Stomach (tissue), 8 donors: ENCODE measurements at regions not wholly inside any gene's neighbourhood (a gene's known extent, or its start where the extent isn't known, plus 50 kb on each side); places are given as distances from the start of the nearest gene placed in this dataset.

Experiments
- DNase-seq, 2 donors: peaks; one replicate each; pipeline versions ENCODE4 v3.0.0 to v3.0.0-alpha.2; 2013 to 2019
- H3K27ac ChIP-seq, 5 donors: fragments of 200-600 bp in 4 of 5; sonication (generic) in 4 of 5; one replicate each; pipeline ENCODE4 v1.5.1; 2013 to 2019; ENCODE audit warnings: mild to moderate bottlenecking in 1 of 5, moderate library complexity in 1 of 5
- H3K27me3 ChIP-seq, 3 donors: fragments of 200-600 bp; sonication (generic); one replicate each; pipeline ENCODE4 v1.5.1; 2017 to 2019; ENCODE audit warnings: mixed run types in 1 of 3
- H3K36me3 ChIP-seq, 4 donors: fragments of 200-600 bp; sonication (generic); 1 replicate in 3 of 4; 2 replicates in 1 of 4; pipeline ENCODE4 v1.5.1; 2016 to 2019
- H3K4me1 ChIP-seq, 4 donors: fragments of 200-600 bp; sonication (generic); one replicate each; pipeline ENCODE4 v1.5.1; 2016 to 2019
- H3K4me3 ChIP-seq, 4 donors: fragments of 200-600 bp; sonication (generic) in 3 of 4; one replicate each; pipeline ENCODE4 v1.5.1; 2016 to 2019; ENCODE audit warnings: mild to moderate bottlenecking in 1 of 4
- H3K9me3 ChIP-seq, 4 donors: fragments of 200-600 bp; sonication (generic); one replicate each; pipeline ENCODE4 v1.5.1; 2016 to 2019
- CTCF ChIP-seq, 7 experiments: fragments of 450-650 bp in 4 of 7; fragments of 200-600 bp in 3 of 7; sonication (generic) in 3 of 7; IDR thresholded peaks; one replicate each; pipeline ENCODE4 v1.5.1; 2016 to 2019; ENCODE audit warnings: antibody characterized with exemption in 7 of 7, control low read depth in 2 of 7, mild to moderate bottlenecking in 1 of 7
- EP300 ChIP-seq: sonication (generic); formaldehyde crosslinking; IDR thresholded peaks from one replicate; pipeline ENCODE4 v1.6.1; 2017; ENCODE audit warnings: antibody characterized with exemption
- POLR2A ChIP-seq, 4 donors: fragments of 450-650 bp; IDR thresholded peaks; one replicate each; pipeline ENCODE4 v1.6.1; 2016; ENCODE audit warnings: antibody characterized with exemption in 4 of 4, control low read depth in 2 of 4, mild to moderate bottlenecking in 1 of 4, moderate library complexity in 1 of 4
- POLR2AphosphoS5 ChIP-seq, 3 donors: sonication (generic); formaldehyde crosslinking; IDR thresholded peaks; one replicate each; pipeline ENCODE4 v1.6.1; 2016; ENCODE audit warnings: antibody characterized with exemption in 3 of 3
- WGBS, 5 donors: extraction: QIAGEN DNeasy Blood & Tissue Kit in 3 of 5; methylation state at CpG; one replicate each; pipeline versions ENCODE4 v1.1.5 to v1.1.7; 2013 to 2018; 5-methylcytosine and 5-hydroxymethylcytosine counted together
- intact Hi-C: fragments of 100-400 bp; cut with DNase I; formaldehyde crosslinking; loops from one replicate; pipeline ENCODE4 v1.15.1; 2023; ENCODE audit warnings: low total_unique reads
- donor health status: healthy with polysubstance abuse.
- donor health status: Bipolar disorder and iron deficiency.
- donor health status: healthy.

- 37 to 51% (median 43%) methylated on average over 2 of the region's 2 CpGs for WGBS, 5 donors
- no peaks in the 10 kb centered on the region for H3K36me3 ChIP-seq
- TF ChIP-seq EP300, result no peak
- TF ChIP-seq CTCF (IDR thresholded peaks at IDR 0.05), result no peak
- no peak for DNase-seq
- H3K4me1 ChIP-seq, result peaks cover 0 to 13% (median 0%) of the 10 kb centered on the region in 4 donors
- intact Hi-C loops, result no loop called here
- no peak overlapping the region for H3K4me3 ChIP-seq
- H3K27ac ChIP-seq, result no peak overlapping the region
- peaks cover 0 to 5% (median 0%) of the 10 kb centered on the region in 4 donors for H3K9me3 ChIP-seq
- H3K27me3 ChIP-seq, result no peaks in the 10 kb centered on the region
These were observed 329.8 kb upstream of the RASGRP1 start for GRCh38 chr15:38894243-38894948.

GRCh38 chr15:38895326-38896255 lies 331.0 kb upstream of the RASGRP1 start:
- H3K4me3 ChIP-seq, result no peak overlapping the region
- H3K27me3 ChIP-seq, result no peaks in the 10 kb centered on the region
- no peaks in the 10 kb centered on the region for H3K36me3 ChIP-seq
- no peak overlapping the region for H3K27ac ChIP-seq
- 73 to 80% (median 75%) methylated on average over 5 of the region's 5 CpGs for WGBS, 5 donors
- intact Hi-C loops, result no loop called here
- H3K9me3 ChIP-seq, result peaks cover 0 to 5% (median 0%) of the 10 kb centered on the region in 4 donors
- peaks cover 0 to 13% (median 0%) of the 10 kb centered on the region in 4 donors for H3K4me1 ChIP-seq
- TF ChIP-seq POLR2A (IDR thresholded peaks at IDR 0.05) (no peak), EP300 (no peak), POLR2AphosphoS5 (IDR thresholded peaks at IDR 0.05) (no peak), CTCF (IDR thresholded peaks at IDR 0.05) (no peak)
- DNase-seq, result no peak

GRCh38 chr15:38896647-38897046 lies 332.0 kb upstream of the RASGRP1 start:
- WGBS, 5 donors, result 61 to 92% (median 88%) methylated on average over 1 of the region's 1 CpG
- no peaks in the 10 kb centered on the region for H3K36me3 ChIP-seq
- intact Hi-C loops, result no loop called here
- no peak overlapping the region for H3K27ac ChIP-seq
- H3K4me3 ChIP-seq, result no peak overlapping the region
- DNase-seq, result no peak
- H3K27me3 ChIP-seq, result no peaks in the 10 kb centered on the region
- no peak for TF ChIP-seq POLR2A (IDR thresholded peaks at IDR 0.05)
- TF ChIP-seq EP300, result no peak
- TF ChIP-seq POLR2AphosphoS5 (IDR thresholded peaks at IDR 0.05), result no peak
- TF ChIP-seq CTCF (IDR thresholded peaks at IDR 0.05), result no peak
- peaks cover 0 to 13% (median 0%) of the 10 kb centered on the region in 4 donors for H3K4me1 ChIP-seq
- H3K9me3 ChIP-seq, result peaks cover 0 to 2% (median 0%) of the 10 kb centered on the region in 4 donors

GRCh38 chr15:38897551-38897950 lies 332.9 kb upstream of the RASGRP1 start:
- no peak overlapping the region for H3K4me3 ChIP-seq
- H3K36me3 ChIP-seq, result no peaks in the 10 kb centered on the region
- no peak overlapping the region for H3K27ac ChIP-seq
- H3K4me1 ChIP-seq, result peaks cover 0 to 13% (median 0%) of the 10 kb centered on the region in 4 donors
- H3K27me3 ChIP-seq, result no peaks in the 10 kb centered on the region
- intact Hi-C loops, result no loop called here
- TF ChIP-seq POLR2AphosphoS5 (IDR thresholded peaks at IDR 0.05) (no peak), CTCF (IDR thresholded peaks at IDR 0.05) (no peak), POLR2A (IDR thresholded peaks at IDR 0.05) (no peak), EP300 (no peak)
- no peaks in the 10 kb centered on the region for H3K9me3 ChIP-seq
- 37 to 46% (median 43%) methylated on average over 1 of the region's 1 CpG for WGBS, 5 donors
- no peak for DNase-seq
